HCT116 (cell line): ENCODE measurements at regions not wholly inside any gene's neighbourhood (a gene's known extent, or its start where the extent isn't known, plus 50 kb on each side); places are given as distances from the start of the nearest gene placed in this dataset.

Experiments
- ATAC-seq: fragments of 200-7000 bp; cut with Tn5 transposase; 2 replicates; pipeline ENCODE4 v1.9.1; 2020; ENCODE audit warnings: mild to moderate bottlenecking, moderate library complexity
- BruUV-seq: library from RNA; stranded (reverse); fragments of 400-500 nt; replicated peaks from 2 replicates; lab custom pipeline; 2021; lab: Mats Ljungman, UMichigan
- CTCF ChIA-PET: fragments of 300-600 bp; sonication (Branson Sonifier 250); formaldehyde crosslinking; loops from one replicate; lab custom pipeline; 2021; ENCODE audit warnings: antibody characterized with exemption; lab: Charles Lee
- POLR2A ChIA-PET: fragments of 300-600, 350-600 bp; sonication (Branson Sonifier 250); formaldehyde crosslinking; loops from one replicate; lab custom pipeline; 2021; ENCODE audit warnings: antibody characterized with exemption; lab: Charles Lee
- RAD21 ChIA-PET, 2 experiments: fragments of 300-600 bp; sonication (Branson Sonifier 250); formaldehyde crosslinking; loops; one replicate each; lab custom pipeline; 2023; ENCODE audit warnings: low total read pairs in 2 of 2; ENCODE audit not compliant: uncharacterized antibody in 2 of 2, unreplicated experiment in 2 of 2, low non-redundant PET in 1 of 2; lab: Charles Lee
- DNase-seq: peaks from one replicate; pipeline ENCODE4 v3.0.0-alpha.2; 2010; ENCODE audit warnings: low read depth, low spot score
- H2AFZ ChIP-seq: fragments of 200-600 bp; shearing (Covaris generic), sonication (generic); 2 replicates; pipeline ENCODE4 v1.6.1; 2017; ENCODE audit warnings: low read depth, mixed run types, mixed read lengths, antibody characterized with exemption, low read length; ENCODE audit not compliant: poor library complexity, severe bottlenecking
- H3K27ac ChIP-seq: 2 replicates; pipeline ENCODE4 v1.5.1; 2012; ENCODE audit warnings: low read depth, low read length
- H3K27me3 ChIP-seq: fragments of 200-600 bp; sonication (generic); 2 replicates; pipeline ENCODE4 v1.6.1; 2016; ENCODE audit warnings: mixed run types, low read length, mixed read lengths; ENCODE audit not compliant: insufficient read depth
- H3K36me3 ChIP-seq, 2 experiments: fragments of 200-500 bp in 1 of 2; fragments of 200-600 bp in 1 of 2; sonication (Bioruptor generic) in 1 of 2; sonication (generic) in 1 of 2; 2 replicates each; pipeline versions ENCODE4 v1.5.1 to v1.6.1; 2014 to 2016; ENCODE audit warnings: low read length in 2 of 2, inconsistent platforms in 1 of 2, mixed read lengths in 1 of 2, mixed run types in 1 of 2; ENCODE audit not compliant: insufficient read depth in 2 of 2, control insufficient read depth in 1 of 2
- H3K4me1 ChIP-seq, 2 experiments: fragments of 200-600 bp in 1 of 2; sonication (generic) in 1 of 2; 2 replicates each; pipeline versions ENCODE4 v1.5.1 to v1.6.1; 2012 to 2017; ENCODE audit warnings: low read length in 2 of 2, inconsistent platforms in 1 of 2, mild to moderate bottlenecking in 1 of 2, mixed read lengths in 1 of 2, mixed run types in 1 of 2, moderate library complexity in 1 of 2; ENCODE audit not compliant: insufficient read depth in 2 of 2, control insufficient read depth in 1 of 2
- H3K4me2 ChIP-seq: fragments of 200-600 bp; sonication (generic); 2 replicates; pipeline ENCODE4 v1.6.1; 2017; ENCODE audit warnings: mixed run types, low read length, mixed read lengths
- H3K4me3 ChIP-seq, 2 experiments: fragments of 200-600 bp in 1 of 2; sonication (generic) in 1 of 2; replicated peaks in 1 of 2; 2 replicates each; pipeline ENCODE4 v1.5.1; 2011 to 2016; ENCODE audit warnings: low read length in 2 of 2, control low read depth in 1 of 2, low read depth in 1 of 2, mild to moderate bottlenecking in 1 of 2, mixed read lengths in 1 of 2, mixed run types in 1 of 2
- H3K79me2 ChIP-seq: fragments of 200-600 bp; sonication (generic); 2 replicates; pipeline ENCODE4 v1.6.1; 2017; ENCODE audit warnings: mild to moderate bottlenecking, mixed run types, low read length, moderate library complexity, mixed read lengths; ENCODE audit not compliant: insufficient read depth
- H3K9ac ChIP-seq: fragments of 200-600 bp; sonication (generic); 2 replicates; pipeline ENCODE4 v1.6.1; 2016; ENCODE audit warnings: low read length, mixed read lengths
- H3K9me2 ChIP-seq: fragments of 200-600 bp; sonication (generic), shearing (Covaris generic); 2 replicates; pipeline ENCODE4 v1.6.1; 2017; ENCODE audit warnings: mixed run types, mild to moderate bottlenecking, moderate library complexity; ENCODE audit not compliant: insufficient read depth
- H3K9me3 ChIP-seq, 2 experiments: fragments of 200-500 bp in 1 of 2; fragments of 200-600 bp in 1 of 2; sonication (Bioruptor generic) in 1 of 2; sonication (generic) in 1 of 2; 2 replicates each; pipeline ENCODE4 v1.6.1; 2014 to 2017; ENCODE audit warnings: low read length in 2 of 2, mixed read lengths in 2 of 2, inconsistent platforms in 1 of 2, low read depth in 1 of 2, mild to moderate bottlenecking in 1 of 2, mixed run types in 1 of 2, moderate library complexity in 1 of 2; ENCODE audit not compliant: control insufficient read depth in 1 of 2, insufficient read depth in 1 of 2
- H4K20me1 ChIP-seq: fragments of 200-600 bp; sonication (generic), shearing (Covaris generic); 2 replicates; pipeline ENCODE4 v1.6.1; 2017; ENCODE audit warnings: mixed run types, mild to moderate bottlenecking, moderate library complexity; ENCODE audit not compliant: insufficient read depth
- EGR1 ChIP-seq: IDR thresholded peaks from 2 replicates; pipeline ENCODE4 v1.6.1; 2012; ENCODE audit warnings: low read depth
- ELF1 ChIP-seq: IDR thresholded peaks from 2 replicates; pipeline ENCODE4 v1.6.1; 2012; ENCODE audit warnings: low read depth, borderline replicate concordance
- EZH2 ChIP-seq: fragments of 200-600 bp; sonication (generic); IDR thresholded peaks from 2 replicates; pipeline ENCODE4 v1.6.1; 2017; ENCODE audit warnings: antibody characterized with exemption, mixed run types
- FOSL1 ChIP-seq: IDR thresholded peaks from 2 replicates; pipeline ENCODE4 v1.6.1; 2012; ENCODE audit warnings: low read depth
- SP1 ChIP-seq: IDR thresholded peaks from 2 replicates; pipeline ENCODE4 v1.6.1; 2012; ENCODE audit warnings: low read depth
- SRF ChIP-seq: IDR thresholded peaks from 2 replicates; pipeline ENCODE4 v1.6.1; 2012; ENCODE audit warnings: low read depth
- TCF7L2 ChIP-seq: IDR thresholded peaks from 2 replicates; pipeline ENCODE4 v1.7.0; 2011; ENCODE audit warnings: borderline replicate concordance, inconsistent platforms; ENCODE audit not compliant: insufficient read depth, insufficient read length; ENCODE audit errors: extremely low read depth
- YY1 ChIP-seq: IDR thresholded peaks from 2 replicates; pipeline ENCODE4 v1.6.1; 2011; ENCODE audit warnings: low read length, low read depth, moderate library complexity, mild to moderate bottlenecking; ENCODE audit not compliant: insufficient replicate concordance; ENCODE audit errors: extremely low read depth
- intact Hi-C: fragments of 100-400 bp; cut with micrococcal nuclease; formaldehyde crosslinking; loops from 2 replicates; pipeline ENCODE4 v1.10.0; 2022
- TF ChIP-seq, protein P1 (sequence below): IDR thresholded peaks from 2 replicates; pipeline ENCODE4 v1.6.1; 2012
- TF ChIP-seq, protein P2 (sequence below): IDR thresholded peaks from 2 replicates; pipeline ENCODE4 v1.6.1; 2011; ENCODE audit warnings: mild to moderate bottlenecking, low read length, moderate library complexity; ENCODE audit not compliant: insufficient replicate concordance; ENCODE audit errors: extremely low read depth
- TF ChIP-seq, protein P3 (sequence below): IDR thresholded peaks from 2 replicates; pipeline ENCODE4 v1.6.1; 2012
- TF ChIP-seq, protein P4 (sequence below): IDR thresholded peaks from 2 replicates; pipeline ENCODE4 v1.6.1; 2012; ENCODE audit warnings: low read depth

DNA sequence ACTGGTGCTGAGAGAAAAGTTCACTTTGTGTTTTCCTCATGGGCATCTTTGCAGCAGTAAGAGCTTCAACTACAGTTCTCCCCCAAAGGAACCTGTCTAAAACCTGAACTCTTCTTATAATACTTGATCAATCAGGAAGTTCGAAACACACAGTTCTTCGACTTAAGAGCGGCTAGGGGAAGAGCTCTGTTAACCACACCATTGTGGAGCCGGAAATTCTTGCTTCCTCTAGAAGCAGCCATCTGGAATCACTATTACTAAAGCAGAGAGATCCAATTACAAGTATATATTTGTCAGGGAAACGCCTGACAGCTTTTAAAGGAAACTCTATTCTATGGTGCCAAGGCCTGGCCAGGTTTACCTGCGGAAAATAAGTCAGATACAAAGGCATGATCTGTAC lies 337.3 kb upstream of the CBLB start (continued):
- TF ChIP-seq, protein P1, sequence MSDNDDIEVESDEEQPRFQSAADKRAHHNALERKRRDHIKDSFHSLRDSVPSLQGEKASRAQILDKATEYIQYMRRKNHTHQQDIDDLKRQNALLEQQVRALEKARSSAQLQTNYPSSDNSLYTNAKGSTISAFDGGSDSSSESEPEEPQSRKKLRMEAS, result no peak
- no peak for TF ChIP-seq FOSL1
- TF ChIP-seq YY1, result no peak
- TF ChIP-seq, protein P2, sequence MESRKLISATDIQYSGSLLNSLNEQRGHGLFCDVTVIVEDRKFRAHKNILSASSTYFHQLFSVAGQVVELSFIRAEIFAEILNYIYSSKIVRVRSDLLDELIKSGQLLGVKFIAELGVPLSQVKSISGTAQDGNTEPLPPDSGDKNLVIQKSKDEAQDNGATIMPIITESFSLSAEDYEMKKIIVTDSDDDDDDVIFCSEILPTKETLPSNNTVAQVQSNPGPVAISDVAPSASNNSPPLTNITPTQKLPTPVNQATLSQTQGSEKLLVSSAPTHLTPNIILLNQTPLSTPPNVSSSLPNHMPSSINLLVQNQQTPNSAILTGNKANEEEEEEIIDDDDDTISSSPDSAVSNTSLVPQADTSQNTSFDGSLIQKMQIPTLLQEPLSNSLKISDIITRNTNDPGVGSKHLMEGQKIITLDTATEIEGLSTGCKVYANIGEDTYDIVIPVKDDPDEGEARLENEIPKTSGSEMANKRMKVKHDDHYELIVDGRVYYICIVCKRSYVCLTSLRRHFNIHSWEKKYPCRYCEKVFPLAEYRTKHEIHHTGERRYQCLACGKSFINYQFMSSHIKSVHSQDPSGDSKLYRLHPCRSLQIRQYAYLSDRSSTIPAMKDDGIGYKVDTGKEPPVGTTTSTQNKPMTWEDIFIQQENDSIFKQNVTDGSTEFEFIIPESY, result no peak
- TF ChIP-seq, protein P3, sequence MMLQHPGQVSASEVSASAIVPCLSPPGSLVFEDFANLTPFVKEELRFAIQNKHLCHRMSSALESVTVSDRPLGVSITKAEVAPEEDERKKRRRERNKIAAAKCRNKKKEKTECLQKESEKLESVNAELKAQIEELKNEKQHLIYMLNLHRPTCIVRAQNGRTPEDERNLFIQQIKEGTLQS, result no peak
- no peak for TF ChIP-seq TCF7L2
- no peak for TF ChIP-seq EGR1
- TF ChIP-seq EZH2, result no peak

DNA sequence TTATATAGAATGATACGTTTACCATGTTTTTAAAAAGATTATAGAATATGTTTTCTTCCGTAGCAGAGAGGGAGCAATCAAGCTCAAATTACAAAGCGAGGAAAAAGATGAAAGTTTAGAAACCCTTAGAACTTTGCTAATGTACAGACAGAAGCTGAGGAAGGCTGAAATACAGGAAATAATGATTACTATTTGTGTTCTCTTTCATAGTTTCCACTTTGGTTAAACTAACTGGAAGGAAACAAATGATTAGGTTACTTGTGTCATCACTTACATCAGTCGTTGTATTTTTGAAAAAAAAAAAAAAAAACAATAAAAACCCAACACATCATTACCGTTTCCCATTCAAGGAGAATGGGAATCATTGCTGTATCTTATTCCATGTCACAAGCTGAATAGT lies 337.8 kb upstream of the CBLB start:
- no peaks in the 10 kb centered on the region for H3K9me3 ChIP-seq
- no peaks in the 10 kb centered on the region for H3K27me3 ChIP-seq
- no peaks in the 10 kb centered on the region for H4K20me1 ChIP-seq
- H3K4me2 ChIP-seq, result no peak overlapping the region
- ATAC-seq, result no peak
- no peak overlapping the region for H3K27ac ChIP-seq
- RAD21 ChIA-PET, result no interaction called here
- intact Hi-C loops, result no loop called here
- H3K36me3 ChIP-seq, result no peaks in the 10 kb centered on the region
- H3K4me3 ChIP-seq, result no peak overlapping the region
- no peak for DNase-seq
- no peak for TF ChIP-seq ELF1
- no peak for TF ChIP-seq FOSL1
- TF ChIP-seq, protein P4, sequence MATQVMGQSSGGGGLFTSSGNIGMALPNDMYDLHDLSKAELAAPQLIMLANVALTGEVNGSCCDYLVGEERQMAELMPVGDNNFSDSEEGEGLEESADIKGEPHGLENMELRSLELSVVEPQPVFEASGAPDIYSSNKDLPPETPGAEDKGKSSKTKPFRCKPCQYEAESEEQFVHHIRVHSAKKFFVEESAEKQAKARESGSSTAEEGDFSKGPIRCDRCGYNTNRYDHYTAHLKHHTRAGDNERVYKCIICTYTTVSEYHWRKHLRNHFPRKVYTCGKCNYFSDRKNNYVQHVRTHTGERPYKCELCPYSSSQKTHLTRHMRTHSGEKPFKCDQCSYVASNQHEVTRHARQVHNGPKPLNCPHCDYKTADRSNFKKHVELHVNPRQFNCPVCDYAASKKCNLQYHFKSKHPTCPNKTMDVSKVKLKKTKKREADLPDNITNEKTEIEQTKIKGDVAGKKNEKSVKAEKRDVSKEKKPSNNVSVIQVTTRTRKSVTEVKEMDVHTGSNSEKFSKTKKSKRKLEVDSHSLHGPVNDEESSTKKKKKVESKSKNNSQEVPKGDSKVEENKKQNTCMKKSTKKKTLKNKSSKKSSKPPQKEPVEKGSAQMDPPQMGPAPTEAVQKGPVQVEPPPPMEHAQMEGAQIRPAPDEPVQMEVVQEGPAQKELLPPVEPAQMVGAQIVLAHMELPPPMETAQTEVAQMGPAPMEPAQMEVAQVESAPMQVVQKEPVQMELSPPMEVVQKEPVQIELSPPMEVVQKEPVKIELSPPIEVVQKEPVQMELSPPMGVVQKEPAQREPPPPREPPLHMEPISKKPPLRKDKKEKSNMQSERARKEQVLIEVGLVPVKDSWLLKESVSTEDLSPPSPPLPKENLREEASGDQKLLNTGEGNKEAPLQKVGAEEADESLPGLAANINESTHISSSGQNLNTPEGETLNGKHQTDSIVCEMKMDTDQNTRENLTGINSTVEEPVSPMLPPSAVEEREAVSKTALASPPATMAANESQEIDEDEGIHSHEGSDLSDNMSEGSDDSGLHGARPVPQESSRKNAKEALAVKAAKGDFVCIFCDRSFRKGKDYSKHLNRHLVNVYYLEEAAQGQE, result no peak
- TF ChIP-seq SRF, result no peak
- TF ChIP-seq SP1, result no peak
- no peak for TF ChIP-seq TCF7L2
- CTCF ChIA-PET, result no interaction called here
- no peaks in the 10 kb centered on the region for H3K9me2 ChIP-seq
- POLR2A ChIA-PET, result no interaction called here
- no peaks in the 10 kb centered on the region for H3K4me1 ChIP-seq
- no TSS peak for BruUV-seq
- no peak overlapping the region for H3K9ac ChIP-seq
- H2AFZ ChIP-seq, result no peak overlapping the region
- no peaks in the 10 kb centered on the region for H3K79me2 ChIP-seq
